Cardiac muscle cell (in vitro differentiated cells and primary cell): ENCODE measurements at regions not wholly inside any gene's neighbourhood (a gene's known extent, or its start where the extent isn't known, plus 50 kb on each side); places are given as distances from the start of the nearest gene placed in this dataset.

Experiments used
- DNase-seq, 2 donors: peaks; one replicate each; pipeline versions ENCODE4 v3.0.0 to v3.0.0-alpha.2; 2010 to 2017; ENCODE audit warnings: low read depth in 1 of 2, low spot score in 1 of 2
- H3K27ac ChIP-seq: fragments of 200-600 bp; sonication (generic); 2 replicates; pipeline ENCODE4 v1.5.1; 2016
- H3K27me3 ChIP-seq: fragments of 200-600 bp; sonication (generic); 2 replicates; pipeline ENCODE4 v1.6.0; 2016; ENCODE audit warnings: control low read depth
- H3K36me3 ChIP-seq: fragments of 200-600 bp; sonication (generic); 2 replicates; pipeline ENCODE4 v1.5.1; 2016; ENCODE audit warnings: control low read depth
- H3K4me1 ChIP-seq: fragments of 200-600 bp; sonication (generic); 2 replicates; pipeline ENCODE4 v1.8.1; 2017; ENCODE audit warnings: low read depth, mild to moderate bottlenecking, mixed run types
- H3K4me3 ChIP-seq: fragments of 200-600 bp; sonication (generic); 2 replicates; pipeline ENCODE4 v1.5.1; 2016; ENCODE audit warnings: mild to moderate bottlenecking
- H3K9me3 ChIP-seq: fragments of 200-600 bp; sonication (generic); 2 replicates; pipeline ENCODE4 v1.5.1; 2017; ENCODE audit warnings: low read depth, mild to moderate bottlenecking, control low read depth
- CTCF ChIP-seq: IDR thresholded peaks from 2 replicates; pipeline ENCODE4 v1.5.1; 2012; ENCODE audit warnings: low read depth, mild to moderate bottlenecking, low read length

GRCh38 chr3:194849166-194849875 lies 163.6 kb downstream of the FAM43A start:
- DNase-seq: no peak
- no peak overlapping the region for H3K27ac ChIP-seq

GRCh38 chr3:194851254-194851653 lies 165.6 kb downstream of the FAM43A start:
- no peaks in the 10 kb centered on the region for H3K4me1 ChIP-seq
- TF ChIP-seq CTCF: no peak
- no peaks in the 10 kb centered on the region for H3K9me3 ChIP-seq
- no peak overlapping the region for H3K4me3 ChIP-seq
- H3K36me3 ChIP-seq: no peaks in the 10 kb centered on the region
- no peaks in the 10 kb centered on the region for H3K27me3 ChIP-seq
- DNase-seq: no peak
- H3K27ac ChIP-seq: no peak overlapping the region

More at GRCh38 chr3:194849166-194849875, 163.6 kb downstream of the FAM43A start:
- Histone ChIP-seq H3K36me3 (no peaks in the 10 kb centered on the region), H3K9me3 (no peaks in the 10 kb centered on the region), H3K4me3 (no peak overlapping the region), H3K4me1 (no peaks in the 10 kb centered on the region), H3K27me3 (no peaks in the 10 kb centered on the region)
- no peak for TF ChIP-seq CTCF

- H3K9me3 ChIP-seq: no peaks in the 10 kb centered on the region
- no peaks in the 10 kb centered on the region for H3K36me3 ChIP-seq
- no peak overlapping the region for H3K4me3 ChIP-seq
- TF ChIP-seq CTCF: no peak
- no peak overlapping the region for H3K27ac ChIP-seq
- no peak for DNase-seq
- H3K4me1 ChIP-seq: no peaks in the 10 kb centered on the region
- H3K27me3 ChIP-seq: no peaks in the 10 kb centered on the region
Measured at GRCh38 chr3:194851941-194852340, 166.3 kb downstream of the FAM43A start.

- Histone ChIP-seq H3K27ac (no peak overlapping the region), H3K36me3 (no peaks in the 10 kb centered on the region), H3K9me3 (no peaks in the 10 kb centered on the region), H3K4me1 (no peaks in the 10 kb centered on the region), H3K4me3 (no peak overlapping the region), H3K27me3 (no peaks in the 10 kb centered on the region)
- DNase-seq: no peak
- no peak for TF ChIP-seq CTCF
Measured at GRCh38 chr3:194852345-194852744, 166.7 kb downstream of the FAM43A start.

GRCh38 chr3:194852831-194853508 lies 167.3 kb downstream of the FAM43A start:
- H3K9me3 ChIP-seq: no peaks in the 10 kb centered on the region
- no peaks in the 10 kb centered on the region for H3K27me3 ChIP-seq
- H3K4me3 ChIP-seq: no peak overlapping the region
- H3K4me1 ChIP-seq: no peaks in the 10 kb centered on the region
- DNase-seq: no peak
- no peak for TF ChIP-seq CTCF
- H3K27ac ChIP-seq: no peak overlapping the region
- no peaks in the 10 kb centered on the region for H3K36me3 ChIP-seq
